ENCODE measurements at regions not wholly inside any gene's neighbourhood (a gene's known extent, or its start where the extent isn't known, plus 50 kb on each side); places are given as distances from the start of the nearest gene placed in this dataset.
"Not testable (repeated sequence)": the region's sequence is repeated elsewhere in the genome, so short reads cannot be mapped to it uniquely, and the experiment has no call there.

DNA sequence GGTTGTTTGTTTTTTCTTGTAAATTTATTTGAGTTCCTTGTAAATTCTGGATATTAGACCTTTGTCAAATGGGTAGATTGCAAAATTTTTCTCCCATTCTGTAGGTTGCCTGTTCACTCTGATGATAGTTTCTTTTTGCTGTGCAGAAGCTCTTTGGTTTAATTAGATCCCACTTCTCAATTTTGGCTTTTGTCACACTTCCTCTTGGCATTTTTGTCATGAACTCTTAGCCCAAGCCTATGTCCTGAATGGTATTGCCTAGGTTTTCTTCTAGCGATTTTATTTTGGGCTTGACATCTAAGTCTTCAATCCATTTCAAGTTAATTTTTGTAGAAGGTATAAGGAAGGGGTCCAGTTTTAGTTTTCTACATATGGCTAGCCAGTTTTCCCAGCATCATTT is 82.8 kb upstream of the PHACTR1 start:
- DNase-seq = not testable (repeated sequence)

DNA sequence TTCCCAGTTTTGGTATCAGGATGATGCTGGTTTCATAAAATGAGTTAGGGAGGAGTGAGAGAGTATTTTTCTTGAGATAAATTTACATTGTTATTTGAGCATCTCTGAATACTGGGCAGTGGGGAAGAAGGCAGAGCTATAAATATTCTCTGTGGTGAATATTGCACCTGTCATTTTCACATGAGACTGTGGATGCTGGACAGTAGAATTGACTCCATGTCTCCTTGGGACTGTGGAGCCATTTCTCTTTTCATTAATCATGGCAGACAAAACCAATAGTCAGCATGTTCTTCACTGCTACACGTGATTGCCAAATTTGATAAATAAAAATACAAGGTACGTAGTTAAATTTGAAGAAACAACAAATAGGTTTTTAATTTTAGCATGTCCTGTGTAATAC is 81.2 kb upstream of the PHACTR1 start:
- DNase-seq = no peak

DNA sequence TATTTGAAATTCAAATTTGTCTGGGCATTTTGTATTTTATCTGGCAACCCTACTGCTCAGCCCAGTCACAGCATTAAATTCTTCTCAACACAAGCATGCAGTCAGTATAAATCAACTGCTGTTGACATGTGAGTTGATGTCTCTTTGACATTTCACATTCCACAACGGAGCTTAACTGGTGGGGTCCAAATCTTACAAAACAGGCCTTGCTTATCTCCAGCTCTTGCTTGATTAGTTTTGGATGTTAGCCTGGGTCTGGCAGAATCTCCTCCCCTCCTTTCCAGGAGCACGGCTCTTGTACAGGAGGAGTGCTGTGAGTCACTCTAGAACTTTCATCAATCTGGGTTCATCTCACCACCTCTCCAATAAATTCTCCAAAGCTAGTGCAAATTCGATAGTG is 80.8 kb upstream of the PHACTR1 start:
- DNase-seq = no peak

DNA sequence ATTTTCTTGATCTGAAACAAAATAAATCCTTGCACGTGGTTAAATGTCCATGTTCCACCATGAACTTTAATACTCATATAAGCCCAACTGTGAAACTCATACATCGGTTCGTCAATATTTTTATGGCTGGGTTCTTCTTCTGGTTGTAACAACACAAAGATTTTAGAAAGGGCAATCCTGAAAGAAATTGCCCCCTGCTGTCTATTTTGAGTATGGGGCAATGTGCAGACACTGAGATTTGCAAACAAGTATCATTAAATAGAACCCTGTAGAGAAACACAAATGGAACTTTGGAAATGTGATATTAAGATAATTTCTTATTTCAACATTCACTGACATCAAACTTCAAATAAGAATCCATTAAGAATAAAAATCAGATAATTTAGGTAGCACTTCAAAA is 80.2 kb upstream of the PHACTR1 start:
- DNase-seq = no peak

- DNase-seq = no peak
These were observed 78.5 kb upstream of the PHACTR1 start for GRCh38 chr6:12637960-12638641.

DNA sequence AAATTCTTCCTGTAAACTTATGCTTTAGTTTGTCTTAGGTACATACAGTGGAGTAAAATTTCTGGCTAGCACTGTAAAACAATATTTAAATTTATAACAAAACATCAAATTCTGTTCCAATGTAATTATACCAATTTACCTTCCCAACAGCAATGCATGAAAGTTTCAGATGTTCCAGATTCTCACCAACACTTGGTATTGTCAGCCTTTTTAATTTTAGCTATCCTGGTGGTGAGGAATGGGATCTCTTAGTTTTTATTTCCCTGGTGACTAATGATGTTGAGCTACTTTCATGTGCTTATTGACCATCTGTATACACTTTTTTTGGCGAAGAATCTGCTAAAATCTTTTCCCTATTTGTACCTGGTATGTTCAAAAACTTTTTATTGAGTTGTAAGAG is 76.1 kb upstream of the PHACTR1 start:
- no peak for DNase-seq

- not testable (repeated sequence) for DNase-seq
These were observed 74.8 kb upstream of the PHACTR1 start for GRCh38 chr6:12641785-12642184.

DNA sequence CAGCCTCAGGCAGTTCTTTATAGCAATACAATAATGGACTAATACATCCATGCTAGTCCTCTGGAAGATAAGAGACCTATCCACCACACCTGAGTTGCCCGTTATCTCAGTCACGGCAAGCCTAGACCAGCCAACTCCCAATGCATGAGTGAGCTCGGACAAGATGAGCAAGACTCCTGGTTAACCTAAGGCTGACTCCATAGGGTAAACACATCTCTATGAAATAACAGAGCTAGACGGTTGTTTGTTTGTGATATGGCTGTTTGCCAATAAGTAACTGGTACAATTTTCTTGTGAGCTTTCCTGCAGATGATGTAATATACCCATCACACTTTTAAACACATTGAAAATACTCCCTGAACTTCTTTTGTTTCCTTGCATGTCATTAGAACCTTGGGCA is 70.6 kb upstream of the PHACTR1 start:
- DNase-seq = no peak

DNA sequence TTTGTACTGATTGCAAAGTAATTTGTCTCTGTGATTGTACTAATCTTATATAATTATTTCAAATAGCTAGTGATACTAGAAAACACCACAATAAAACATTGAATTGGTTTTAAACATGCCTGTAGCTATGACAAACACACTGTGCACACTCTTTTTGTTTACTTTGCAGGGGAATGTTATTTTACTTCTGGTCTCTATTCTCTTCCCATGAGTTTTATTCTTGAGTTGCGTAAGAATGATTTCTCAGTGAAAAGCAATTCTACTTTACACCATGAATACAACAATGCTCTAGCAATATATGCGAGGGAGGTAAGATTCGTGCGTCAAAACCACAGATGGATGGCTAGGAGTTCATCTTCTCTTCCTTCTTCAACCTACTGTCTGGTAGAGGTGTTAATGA is 68.4 kb upstream of the PHACTR1 start:
- no peak for DNase-seq

DNA sequence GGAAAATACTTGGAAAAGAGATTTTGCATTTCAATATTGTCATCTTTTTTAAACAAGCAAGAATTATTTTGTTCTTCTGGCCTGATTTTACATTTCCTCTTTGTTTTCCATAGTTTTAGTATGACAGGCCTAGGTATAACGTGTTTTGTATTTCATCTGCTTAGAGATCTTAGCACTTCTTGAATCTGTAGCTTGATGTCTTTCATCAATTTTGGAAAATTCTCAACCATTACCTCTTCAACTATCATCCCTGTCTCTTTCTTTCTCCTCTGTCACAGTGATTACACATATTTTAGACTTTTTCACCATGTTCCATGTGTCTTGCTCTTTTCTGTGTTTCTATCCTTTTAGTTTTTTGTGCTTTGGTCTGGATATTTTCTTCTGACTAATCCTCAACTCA is 67.2 kb upstream of the PHACTR1 start:
- DNase-seq = no peak

GRCh38 chr6:12653486-12653885 is 63.1 kb upstream of the PHACTR1 start:
- no peak for DNase-seq

DNA sequence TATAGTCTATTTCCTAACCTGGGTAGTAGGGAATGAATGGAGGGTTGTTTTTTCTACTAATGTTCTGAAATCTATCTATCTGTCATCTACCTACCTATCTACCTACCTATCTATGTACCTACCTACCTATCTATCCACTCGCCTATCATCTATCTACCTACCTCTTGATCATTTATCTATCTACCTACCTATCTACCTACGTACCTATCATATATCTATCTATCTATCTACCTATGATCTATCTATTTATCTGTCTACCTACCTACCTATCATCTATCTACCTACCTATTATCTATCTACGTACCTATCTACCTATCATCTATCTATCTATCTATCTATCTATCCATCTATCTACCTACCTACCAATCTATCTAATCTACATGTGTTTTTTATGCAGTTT is 62.5 kb upstream of the PHACTR1 start:
- DNase-seq = no peak

GRCh38 chr6:12654514-12654913 is 62.1 kb upstream of the PHACTR1 start:
- DNase-seq = no peak

DNA sequence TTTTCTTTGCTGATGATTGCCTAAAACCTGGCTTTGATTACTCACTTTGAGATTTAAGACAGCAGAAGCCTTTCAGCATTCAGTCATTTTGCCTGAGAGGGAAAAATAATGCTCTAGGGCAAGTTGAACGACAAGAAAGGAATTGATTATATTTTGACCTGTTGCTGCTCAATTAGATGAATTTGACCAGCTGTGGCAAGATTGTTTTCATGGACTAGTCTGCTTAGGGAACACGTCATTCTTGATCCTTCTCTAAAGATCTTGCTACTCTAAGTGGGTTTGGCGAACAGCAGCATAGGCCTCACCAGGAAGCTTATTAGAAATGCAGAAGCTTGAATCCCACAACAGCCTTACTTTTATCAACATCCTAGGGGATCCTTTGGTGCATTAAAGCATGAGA is 59.7 kb upstream of the PHACTR1 start:
- no peak for DNase-seq

- DNase-seq = no peak
These were observed 58.7 kb upstream of the PHACTR1 start for GRCh38 chr6:12657884-12658283.

- DNase-seq = no peak
These were observed 55.0 kb upstream of the PHACTR1 start for GRCh38 chr6:12661432-12662089.
